GM19467 (cell line): ENCODE measurements at regions not wholly inside any gene's neighbourhood (a gene's known extent, or its start where the extent isn't known, plus 50 kb on each side); places are given as distances from the start of the nearest gene placed in this dataset.

Source experiments
- ATAC-seq: cut with Tn5 transposase; IDR thresholded peaks from one replicate; pipeline ENCODE4 v1.9.1; 2021; ENCODE audit warnings: mild to moderate bottlenecking, moderate library complexity; ENCODE audit not compliant: unreplicated experiment

GRCh38 chr9:90256345-90256744 lies 386.3 kb downstream of the DIRAS2 start:
- no peak for ATAC-seq

GRCh38 chr9:90259311-90260246 lies 383.0 kb downstream of the DIRAS2 start:
- ATAC-seq = no peak

- ATAC-seq = no peak
These were observed 380.9 kb downstream of the DIRAS2 start for GRCh38 chr9:90261698-90262097.

- no peak for ATAC-seq
These were observed 374.0 kb downstream of the DIRAS2 start for GRCh38 chr9:90268613-90269012.

- ATAC-seq = no peak
These were observed 370.9 kb downstream of the DIRAS2 start for GRCh38 chr9:90271707-90272106.

- no peak for ATAC-seq
These were observed 367.9 kb downstream of the DIRAS2 start for GRCh38 chr9:90274725-90275124.

- ATAC-seq = no peak
These were observed 356.7 kb downstream of the DIRAS2 start for GRCh38 chr9:90285946-90286345.

- ATAC-seq = peak; percentile 77
These were observed 354.9 kb downstream of the DIRAS2 start for GRCh38 chr9:90287567-90288274.

GRCh38 chr9:90288275-90288639 lies 354.4 kb downstream of the DIRAS2 start:
- no peak for ATAC-seq

GRCh38 chr9:90290716-90291485 lies 351.7 kb downstream of the DIRAS2 start:
- no peak for ATAC-seq

- ATAC-seq = no peak
These were observed 346.1 kb downstream of the DIRAS2 start for GRCh38 chr9:90296539-90296938.

GRCh38 chr9:90299968-90300367 lies 342.7 kb downstream of the DIRAS2 start:
- ATAC-seq = no peak

GRCh38 chr9:90300611-90301276 lies 341.9 kb downstream of the DIRAS2 start:
- no peak for ATAC-seq

- no peak for ATAC-seq
These were observed 341.4 kb downstream of the DIRAS2 start for GRCh38 chr9:90301277-90301653.

- ATAC-seq = no peak
These were observed 339.0 kb downstream of the DIRAS2 start for GRCh38 chr9:90303655-90304054.

GRCh38 chr9:90306158-90306557 lies 336.5 kb downstream of the DIRAS2 start:
- ATAC-seq = no peak

- no peak for ATAC-seq
These were observed 335.3 kb downstream of the DIRAS2 start for GRCh38 chr9:90307167-90307833.

- ATAC-seq = no peak
These were observed 334.7 kb downstream of the DIRAS2 start for GRCh38 chr9:90307891-90308290.

GRCh38 chr9:90308691-90309090 lies 333.9 kb downstream of the DIRAS2 start:
- ATAC-seq = no peak

GRCh38 chr9:90309809-90310520 lies 332.7 kb downstream of the DIRAS2 start:
- ATAC-seq = no peak
